A673 (cell line): ENCODE measurements at regions not wholly inside any gene's neighbourhood (a gene's known extent, or its start where the extent isn't known, plus 50 kb on each side); places are given as distances from the start of the nearest gene placed in this dataset.

Source experiments
- BruUV-seq: library from RNA; stranded (reverse); fragments of 400-500 nt; replicated peaks from 2 replicates; lab custom pipeline; 2021; lab: Mats Ljungman, UMichigan
- CTCF ChIA-PET: fragments of 300-600 bp; sonication (Branson Sonifier 250); formaldehyde crosslinking; loops from one replicate; lab custom pipeline; 2022; ENCODE audit warnings: antibody characterized with exemption; lab: Charles Lee
- POLR2A ChIA-PET: fragments of 300-600 bp; sonication (Branson Sonifier 250); formaldehyde crosslinking; loops from one replicate; lab custom pipeline; 2022; ENCODE audit warnings: antibody characterized with exemption; ENCODE audit not compliant: low non-redundant PET; lab: Charles Lee
- DNase-seq: peaks from one replicate; pipeline ENCODE4 v3.0.0-alpha.2; 2015; ENCODE audit warnings: low spot score
- H3K27ac ChIP-seq: fragments of 200-600 bp; sonication (generic); 2 replicates; pipeline ENCODE4 v1.5.1; 2016; ENCODE audit warnings: mixed run types, low read depth, mild to moderate bottlenecking, mixed read lengths, antibody characterized with exemption, low read length; ENCODE audit not compliant: poor library complexity, severe bottlenecking
- H3K27me3 ChIP-seq: fragments of 200-600 bp; sonication (generic); replicated peaks from 2 replicates; pipeline ENCODE4 v1.6.1; 2017; ENCODE audit warnings: mixed run types, low read depth, mild to moderate bottlenecking, mixed read lengths, antibody characterized with exemption, low read length; ENCODE audit not compliant: insufficient read depth, poor library complexity
- H3K36me3 ChIP-seq: fragments of 200-600 bp; sonication (generic); 2 replicates; pipeline ENCODE4 v1.6.1; 2016; ENCODE audit warnings: mixed run types, mild to moderate bottlenecking, mixed read lengths, antibody characterized with exemption, low read length; ENCODE audit not compliant: insufficient read depth, poor library complexity, severe bottlenecking
- H3K4me1 ChIP-seq: fragments of 200-600 bp; sonication (generic); 2 replicates; pipeline ENCODE4 v1.6.1; 2017; ENCODE audit warnings: mixed run types, mild to moderate bottlenecking, mixed read lengths, antibody characterized with exemption, low read length; ENCODE audit not compliant: insufficient read depth, poor library complexity, severe bottlenecking
- H3K4me3 ChIP-seq: fragments of 200-600 bp; sonication (generic); 2 replicates; pipeline ENCODE4 v1.5.1; 2016; ENCODE audit warnings: low read depth, mixed run types, mild to moderate bottlenecking, mixed read lengths, low read length; ENCODE audit not compliant: poor library complexity, severe bottlenecking
- H3K9me3 ChIP-seq: fragments of 200-600 bp; sonication (generic); 2 replicates; pipeline ENCODE4 v1.6.1; 2016; ENCODE audit warnings: mixed run types, low read depth, mild to moderate bottlenecking, mixed read lengths, antibody characterized with exemption, low read length; ENCODE audit not compliant: poor library complexity, severe bottlenecking
- EZH2 ChIP-seq: fragments of 200-600 bp; sonication (generic); IDR thresholded peaks from 2 replicates; pipeline ENCODE4 v1.6.1; 2017; ENCODE audit warnings: borderline replicate concordance, low read depth, mild to moderate bottlenecking, mixed read lengths, antibody characterized with exemption, low read length; ENCODE audit not compliant: poor library complexity, severe bottlenecking
- intact Hi-C: fragments of 100-400 bp; cut with micrococcal nuclease; formaldehyde crosslinking; loops from one replicate; pipeline ENCODE4 v1.10.0; 2022; ENCODE audit not compliant: unreplicated experiment
- TF ChIP-seq, protein P1 (sequence below): fragments of 300-800, 200-600 bp; sonication (generic); conservative IDR thresholded peaks from 2 replicates; pipeline ENCODE4 v1.5.1; 2017; ENCODE audit warnings: low read depth, mild to moderate bottlenecking, antibody characterized with exemption, low read length, moderate library complexity, mixed read lengths

DNA sequence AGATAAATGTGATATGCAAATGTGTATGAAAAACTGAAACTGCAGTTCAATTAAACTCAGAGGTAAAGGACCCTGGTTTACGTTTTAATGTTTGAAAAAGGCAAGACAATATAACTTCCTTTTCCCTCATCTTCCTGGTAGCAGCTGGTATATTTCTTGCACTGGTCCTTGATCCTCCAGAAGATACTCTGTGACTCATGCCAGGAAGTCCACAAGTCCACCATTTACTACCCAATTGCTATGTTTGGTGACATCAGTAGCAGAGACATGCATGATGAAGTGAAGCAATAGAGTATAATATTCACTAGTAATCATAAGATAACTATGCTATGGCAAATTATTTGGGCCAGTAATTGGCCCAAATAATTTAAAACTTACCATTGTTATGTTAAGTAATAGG is 774.5 kb upstream of the NEGR1 start:
- POLR2A ChIA-PET = no interaction called here
- CTCF ChIA-PET = no interaction called here

DNA sequence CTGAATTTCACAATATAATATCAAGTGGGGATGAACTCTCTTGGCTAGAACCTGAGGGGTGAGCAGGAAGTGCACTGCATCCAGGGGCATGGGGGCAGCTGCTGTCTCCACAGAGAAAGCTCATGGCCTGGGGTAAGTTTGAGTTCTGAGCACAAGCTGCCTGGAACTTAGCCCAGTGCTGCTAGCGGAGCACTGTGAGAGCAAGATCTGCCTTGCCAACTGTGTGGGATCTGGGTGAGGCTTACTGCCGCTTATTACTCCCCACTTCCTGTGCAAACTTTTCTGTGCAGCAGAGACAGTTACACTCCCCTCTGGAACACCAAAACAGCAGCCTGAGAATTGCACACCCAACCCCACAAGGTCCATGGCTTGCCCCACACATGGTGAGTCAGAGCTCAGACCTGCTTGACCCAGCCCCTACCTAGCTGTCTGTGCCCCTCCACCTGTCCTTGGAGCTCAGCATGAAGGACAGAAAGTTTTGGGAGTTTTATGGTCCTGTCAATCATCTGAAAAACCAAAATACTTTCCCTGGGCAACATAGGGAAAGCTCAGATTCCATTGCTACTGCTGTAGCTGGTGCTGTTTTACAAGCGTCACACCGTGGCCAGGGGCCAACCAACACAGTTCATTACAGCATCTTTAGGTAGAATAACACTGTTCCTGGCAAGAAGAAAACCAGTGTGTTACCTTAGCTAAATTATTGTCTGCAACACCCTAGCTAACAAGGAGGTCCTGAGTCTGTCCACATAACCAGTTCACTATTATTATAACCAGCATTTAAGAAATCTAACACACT is 762.1 kb upstream of the NEGR1 start:
- Histone ChIP-seq H3K27ac (peak overlapping the region; percentile 23), H3K27me3 (no peaks in the 10 kb centered on the region), H3K4me3 (no peak overlapping the region), H3K4me1 (peaks cover 13% of the 10 kb centered on the region), H3K36me3 (no peaks in the 10 kb centered on the region), H3K9me3 (no peaks in the 10 kb centered on the region)
- TF ChIP-seq, protein P1, sequence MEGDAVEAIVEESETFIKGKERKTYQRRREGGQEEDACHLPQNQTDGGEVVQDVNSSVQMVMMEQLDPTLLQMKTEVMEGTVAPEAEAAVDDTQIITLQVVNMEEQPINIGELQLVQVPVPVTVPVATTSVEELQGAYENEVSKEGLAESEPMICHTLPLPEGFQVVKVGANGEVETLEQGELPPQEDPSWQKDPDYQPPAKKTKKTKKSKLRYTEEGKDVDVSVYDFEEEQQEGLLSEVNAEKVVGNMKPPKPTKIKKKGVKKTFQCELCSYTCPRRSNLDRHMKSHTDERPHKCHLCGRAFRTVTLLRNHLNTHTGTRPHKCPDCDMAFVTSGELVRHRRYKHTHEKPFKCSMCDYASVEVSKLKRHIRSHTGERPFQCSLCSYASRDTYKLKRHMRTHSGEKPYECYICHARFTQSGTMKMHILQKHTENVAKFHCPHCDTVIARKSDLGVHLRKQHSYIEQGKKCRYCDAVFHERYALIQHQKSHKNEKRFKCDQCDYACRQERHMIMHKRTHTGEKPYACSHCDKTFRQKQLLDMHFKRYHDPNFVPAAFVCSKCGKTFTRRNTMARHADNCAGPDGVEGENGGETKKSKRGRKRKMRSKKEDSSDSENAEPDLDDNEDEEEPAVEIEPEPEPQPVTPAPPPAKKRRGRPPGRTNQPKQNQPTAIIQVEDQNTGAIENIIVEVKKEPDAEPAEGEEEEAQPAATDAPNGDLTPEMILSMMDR = no peak
- no peak for TF ChIP-seq EZH2
- peak; percentile 55 for DNase-seq
- ChIA-PET CTCF (no interaction called here), POLR2A (no interaction called here)
- BruUV-seq = no TSS peak
- intact Hi-C loops = no loop called here

More for the DNA sequence above, 774.5 kb upstream of the NEGR1 start:
- Histone ChIP-seq H3K4me1 (no peaks in the 10 kb centered on the region), H3K27ac (no peak overlapping the region), H3K27me3 (no peaks in the 10 kb centered on the region), H3K4me3 (no peak overlapping the region), H3K9me3 (no peaks in the 10 kb centered on the region), H3K36me3 (no peaks in the 10 kb centered on the region)
- DNase-seq = no peak
- BruUV-seq = no TSS peak
- TF ChIP-seq, protein P1 = no peak
- no peak for TF ChIP-seq EZH2
- intact Hi-C loops = no loop called here

DNA sequence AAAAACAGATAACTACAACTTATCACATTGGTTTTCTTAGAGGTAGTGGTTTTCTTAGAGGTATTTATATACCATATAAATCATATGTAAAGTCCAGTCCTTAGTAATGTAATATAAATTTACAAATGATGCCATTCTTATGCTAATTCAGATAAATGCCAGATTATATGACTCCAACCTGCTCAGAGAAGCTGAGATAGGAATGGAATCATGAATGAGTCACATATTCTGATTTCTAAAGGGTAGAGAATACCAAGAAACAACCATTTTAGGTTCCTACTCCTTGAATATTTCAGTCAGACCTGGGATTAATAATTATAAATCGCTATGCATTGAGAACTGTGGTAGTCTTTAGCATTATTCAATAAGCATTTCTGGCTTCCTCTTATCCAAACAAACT is 760.1 kb upstream of the NEGR1 start:
- no peaks in the 10 kb centered on the region for H3K36me3 ChIP-seq
- ChIA-PET CTCF (no interaction called here), POLR2A (no interaction called here)
- no peak overlapping the region for H3K4me3 ChIP-seq
- intact Hi-C loops = no loop called here
- no peak for TF ChIP-seq EZH2
- TF ChIP-seq, protein P1 = no peak
- BruUV-seq = no TSS peak
- no peaks in the 10 kb centered on the region for H3K27me3 ChIP-seq
- peaks cover 13% of the 10 kb centered on the region for H3K4me1 ChIP-seq
- DNase-seq = peak; percentile 22
- no peak overlapping the region for H3K27ac ChIP-seq
- H3K9me3 ChIP-seq = no peaks in the 10 kb centered on the region
